ENCODE measurements at regions not wholly inside any gene's neighbourhood (a gene's known extent, or its start where the extent isn't known, plus 50 kb on each side); places are given as distances from the start of the nearest gene placed in this dataset.

- H3K79me2 ChIP-seq (ENCODE audit: insufficient read depth, low read length), result no peaks in the 10 kb centered on the region
- no peak overlapping the region for H2AFZ ChIP-seq (ENCODE audit: low read length)
- intact Hi-C loops (cut with micrococcal nuclease; ENCODE audit: unreplicated experiment), result no loop called here
- H3K27ac ChIP-seq (ENCODE audit: extremely low read length, insufficient read depth, low read length), result no peak overlapping the region
- FAIRE-seq, result no peak
- no peak overlapping the region for H3K4me3 ChIP-seq (replicated peaks in 1 of 3; ENCODE audit: insufficient read depth in 1 of 3, low read depth in 2 of 3, low read length in 3 of 3)
- H3K27me3 ChIP-seq (ENCODE audit: control insufficient read depth in 1 of 2, insufficient read depth in 2 of 2, low read length in 2 of 2), result no peaks in the 10 kb centered on the region
- ChIA-PET CTCF (ENCODE audit: low intra/inter-chr PET ratio, low total read pairs) (no interaction called here), POLR2A (no interaction called here)
- WGBS (ENCODE audit: low lambda C conversion rate), result 0% methylated on average over 2 of the region's 2 CpGs
- peaks cover 57% of the 10 kb centered on the region for H3K9me3 ChIP-seq (ENCODE audit: low read length)
- no peak overlapping the region for H3K9ac ChIP-seq (ENCODE audit: insufficient read depth, low read depth, low read length)
- in situ Hi-C loops (cut with HindIII; ENCODE audit: extremely low pct_ligation_motif_present, low pct_unique_long_range_greater_than_20kb), result no loop called here
- BruUV-seq (replicated peaks), result no TSS peak
- DNase-seq (ENCODE audit: low spot score), result no peak
- H3K36me3 ChIP-seq (replicated peaks in 1 of 2; ENCODE audit: control insufficient read depth in 1 of 2, insufficient read depth in 2 of 2, low read length in 2 of 2), result no peaks in the 10 kb centered on the region
- H3K4me1 ChIP-seq (ENCODE audit: insufficient read depth, low read length), result no peaks in the 10 kb centered on the region
- no peaks in the 10 kb centered on the region for H4K20me1 ChIP-seq (ENCODE audit: insufficient read depth, low read length)
- TF ChIP-seq, protein P1, sequence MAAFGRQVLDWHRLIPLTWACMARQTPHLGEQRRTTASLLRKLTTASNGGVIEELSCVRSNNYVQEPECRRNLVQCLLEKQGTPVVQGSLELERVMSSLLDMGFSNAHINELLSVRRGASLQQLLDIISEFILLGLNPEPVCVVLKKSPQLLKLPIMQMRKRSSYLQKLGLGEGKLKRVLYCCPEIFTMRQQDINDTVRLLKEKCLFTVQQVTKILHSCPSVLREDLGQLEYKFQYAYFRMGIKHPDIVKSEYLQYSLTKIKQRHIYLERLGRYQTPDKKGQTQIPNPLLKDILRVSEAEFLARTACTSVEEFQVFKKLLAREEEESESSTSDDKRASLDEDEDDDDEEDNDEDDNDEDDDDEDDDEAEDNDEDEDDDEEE (CRISPR knock-in tag; IDR thresholded peaks at IDR 0.05), result no peak
- TF ChIP-seq DR1 (CRISPR knock-in tag; IDR thresholded peaks at IDR 0.05), result no peak
- TF ChIP-seq SUZ12 (IDR thresholded peaks at IDR 0.05; ENCODE audit: low read depth, low read length), result no peak
- no peak for TF ChIP-seq ZBTB1 (CRISPR knock-in tag; IDR thresholded peaks at IDR 0.05; ENCODE audit: borderline replicate concordance)
- no peak for TF ChIP-seq KLF13 (CRISPR knock-in tag; IDR thresholded peaks at IDR 0.05)
- no peak for TF ChIP-seq HES4 (CRISPR knock-in tag; IDR thresholded peaks at IDR 0.05; ENCODE audit: borderline replicate concordance)
- no peak for TF ChIP-seq SRSF9 (IDR thresholded peaks at IDR 0.05; ENCODE audit: borderline replicate concordance, insufficient read depth, low read depth, low read length, poor library complexity, severe bottlenecking)
- TF ChIP-seq DPF2 (CRISPR knock-in tag; IDR thresholded peaks at IDR 0.05; ENCODE audit: borderline replicate concordance, low read depth), result no peak
- TF ChIP-seq MTA3 (CRISPR knock-in tag; IDR thresholded peaks at IDR 0.05), result no peak
- TF ChIP-seq ZNF660 (CRISPR knock-in tag; IDR thresholded peaks at IDR 0.05; ENCODE audit: borderline replicate concordance, low read depth), result no peak
- H3K4me2 ChIP-seq (ENCODE audit: low read depth, low read length), result no peak overlapping the region
- no peak for ATAC-seq
Measured at GRCh38 chr16:65421596-65421995, 299.7 kb upstream of the CDH11 start.
